Thoracic aorta (tissue), 2 donors: ENCODE measurements at regions not wholly inside any gene's neighbourhood (a gene's known extent, or its start where the extent isn't known, plus 50 kb on each side); places are given as distances from the start of the nearest gene placed in this dataset.

Experiments
- ATAC-seq: fragments of 150-250 bp; one replicate; pipeline ENCODE4 v1.8.0; 2017; ENCODE audit warnings: low read depth; ENCODE audit not compliant: insufficient number of reproducible peaks, low FRiP score
- DNase-seq: peaks from one replicate; pipeline ENCODE4 v3.0.0-alpha.2; 2020; ENCODE audit warnings: low spot score
- H3K27ac ChIP-seq, 2 donors: fragments of 200-600 bp; sonication (generic); 1 replicate in 1 of 2; 2 replicates in 1 of 2; pipeline ENCODE4 v1.5.1; 2016; ENCODE audit warnings: mild to moderate bottlenecking in 2 of 2, moderate library complexity in 2 of 2
- H3K27me3 ChIP-seq: fragments of 200-600 bp; sonication (generic); replicated peaks from 2 replicates; pipeline ENCODE4 v1.6.0; 2016; ENCODE audit warnings: mild to moderate bottlenecking; ENCODE audit not compliant: insufficient read depth
- H3K36me3 ChIP-seq: fragments of 200-600 bp; sonication (generic); one replicate; pipeline ENCODE4 v1.5.1; 2016
- H3K4me1 ChIP-seq, 2 donors: fragments of 200-600 bp; sonication (generic); 1 replicate in 1 of 2; 2 replicates in 1 of 2; pipeline versions ENCODE4 v1.5.1 to v1.6.0; 2016; ENCODE audit warnings: low read depth in 2 of 2, mild to moderate bottlenecking in 1 of 2; ENCODE audit not compliant: control insufficient read depth in 1 of 2
- H3K4me3 ChIP-seq: fragments of 200-600 bp; sonication (generic); 2 replicates; pipeline ENCODE4 v1.5.1; 2016; ENCODE audit warnings: mild to moderate bottlenecking
- H3K9me3 ChIP-seq: fragments of 200-600 bp; sonication (generic); 2 replicates; pipeline ENCODE4 v1.5.1; 2016
- CTCF ChIP-seq: fragments of 200-600 bp; sonication (generic); IDR thresholded peaks from one replicate; pipeline ENCODE4 v1.5.1; 2019; ENCODE audit warnings: antibody characterized with exemption

- Histone ChIP-seq H3K36me3 (no peaks in the 10 kb centered on the region), H3K27me3 (no peaks in the 10 kb centered on the region), H3K4me3 (no peak overlapping the region), H3K4me1 (no peaks in the 10 kb centered on the region), H3K27ac (no peak overlapping the region), H3K9me3 (no peaks in the 10 kb centered on the region)
- TF ChIP-seq CTCF, result no peak
- ATAC-seq (no peak), DNase-seq (no peak)
These were observed 382.4 kb downstream of the SHQ1 start for GRCh38 chr3:72465853-72466252.

GRCh38 chr3:72463083-72463482 lies 385.2 kb downstream of the SHQ1 start:
- no peaks in the 10 kb centered on the region for H3K9me3 ChIP-seq
- DNase-seq (no peak), ATAC-seq (no peak)
- H3K4me1 ChIP-seq, result no peaks in the 10 kb centered on the region
- TF ChIP-seq CTCF, result no peak
- H3K27me3 ChIP-seq, result no peaks in the 10 kb centered on the region
- H3K36me3 ChIP-seq, result no peaks in the 10 kb centered on the region
- no peak overlapping the region for H3K4me3 ChIP-seq
- H3K27ac ChIP-seq, result no peak overlapping the region

DNA sequence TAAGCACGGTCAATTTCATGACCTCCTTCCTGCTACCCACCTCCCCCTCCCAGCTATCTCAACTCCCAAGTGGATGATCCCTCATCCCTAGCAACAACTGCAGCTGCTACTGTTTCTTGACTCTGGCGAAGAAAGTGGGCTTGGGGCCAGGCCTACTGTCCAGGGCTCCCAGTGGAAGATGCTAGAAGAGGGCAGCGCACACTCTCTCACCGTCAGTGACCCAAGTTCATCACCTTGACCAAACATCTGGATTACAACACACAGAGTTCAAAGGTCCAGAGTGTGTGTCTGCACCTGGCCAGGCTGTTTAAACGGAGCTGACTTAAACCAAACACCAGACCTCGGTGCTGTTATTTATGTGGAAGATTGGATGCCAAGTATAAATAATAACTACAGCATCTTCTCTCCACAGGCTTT lies 385.6 kb downstream of the SHQ1 start:
- no peak overlapping the region for H3K27ac ChIP-seq
- DNase-seq (no peak), ATAC-seq (no peak)
- H3K4me3 ChIP-seq, result no peak overlapping the region
- no peaks in the 10 kb centered on the region for H3K27me3 ChIP-seq
- no peaks in the 10 kb centered on the region for H3K4me1 ChIP-seq
- H3K9me3 ChIP-seq, result no peaks in the 10 kb centered on the region
- TF ChIP-seq CTCF, result no peak
- no peaks in the 10 kb centered on the region for H3K36me3 ChIP-seq

DNA sequence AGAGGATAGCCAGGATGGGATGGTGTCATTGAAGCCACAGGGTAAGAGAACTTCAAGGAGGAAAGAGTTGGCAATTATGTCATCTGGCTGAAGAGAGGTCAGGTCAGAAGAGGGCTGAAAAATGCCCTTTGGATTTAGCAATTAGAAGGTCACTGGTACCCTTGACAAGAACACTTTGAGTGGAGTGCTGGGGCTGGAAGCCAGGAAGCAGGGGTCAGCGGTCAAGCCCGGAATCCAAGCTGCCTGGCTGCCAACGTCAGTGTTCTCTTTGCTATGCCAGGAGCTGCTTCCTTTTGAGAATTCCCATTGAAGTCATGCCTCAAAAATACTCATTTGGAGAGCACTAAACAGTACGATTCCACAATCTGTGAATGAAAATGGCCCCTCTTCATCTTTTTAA lies 386.5 kb downstream of the SHQ1 start:
- no peak for ATAC-seq
- no peak overlapping the region for H3K4me3 ChIP-seq
- no peak overlapping the region for H3K27ac ChIP-seq
- H3K36me3 ChIP-seq, result no peaks in the 10 kb centered on the region
- no peaks in the 10 kb centered on the region for H3K27me3 ChIP-seq
- no peaks in the 10 kb centered on the region for H3K4me1 ChIP-seq
- TF ChIP-seq CTCF, result no peak
- DNase-seq, result no peak
- H3K9me3 ChIP-seq, result no peaks in the 10 kb centered on the region

GRCh38 chr3:72460205-72461174 lies 387.8 kb downstream of the SHQ1 start:
- ATAC-seq (no peak), DNase-seq (no peak)
- no peaks in the 10 kb centered on the region for H3K36me3 ChIP-seq
- H3K4me3 ChIP-seq, result no peak overlapping the region
- no peaks in the 10 kb centered on the region for H3K9me3 ChIP-seq
- TF ChIP-seq CTCF, result no peak
- no peaks in the 10 kb centered on the region for H3K4me1 ChIP-seq
- H3K27ac ChIP-seq, result no peak overlapping the region
- H3K27me3 ChIP-seq, result no peaks in the 10 kb centered on the region
